ENCODE measurements at regions not wholly inside any gene's neighbourhood (a gene's known extent, or its start where the extent isn't known, plus 50 kb on each side); places are given as distances from the start of the nearest gene placed in this dataset.

DNA sequence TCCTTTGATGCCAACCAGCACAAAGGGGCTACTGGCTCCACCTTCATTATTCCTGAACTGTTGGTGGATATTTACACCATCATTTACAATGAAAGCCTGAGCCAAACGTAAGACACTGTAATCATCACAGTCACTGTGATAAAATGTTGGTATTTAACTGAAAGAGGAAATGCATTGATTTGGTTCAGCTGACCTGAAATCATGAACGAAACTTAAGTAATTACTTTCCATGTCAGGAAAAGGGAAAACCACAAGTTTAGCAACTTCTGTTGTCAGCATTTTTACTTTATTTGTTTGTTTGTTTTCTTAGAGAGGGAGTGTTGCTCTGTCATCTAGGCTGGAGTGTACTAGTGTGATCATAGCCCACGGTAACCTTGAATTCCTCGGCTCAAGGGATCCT, 247.8 kb upstream of the FAM47A start:
- TF ChIP-seq EZH2 (IDR thresholded peaks at IDR 0.05; ENCODE audit: borderline replicate concordance, insufficient read depth, low read depth, low read length, poor library complexity, severe bottlenecking) = no peak
- ATAC-seq (ENCODE audit: low read depth) (no peak), DNase-seq (no peak)
- Histone ChIP-seq H3K9me3 (ENCODE audit: control extremely low read depth in 1 of 3, control insufficient read depth in 2 of 3, insufficient read depth in 1 of 3, low read length in 2 of 3) (no peaks in the 10 kb centered on the region), H3K4me3 (ENCODE audit: control extremely low read depth in 1 of 5, extremely low read depth in 1 of 5, insufficient read depth in 1 of 5, low read depth in 2 of 5, low read length in 4 of 5) (no peak overlapping the region), H3K27me3 (replicated peaks in 1 of 4; ENCODE audit: control extremely low read depth in 1 of 4, control insufficient read depth in 3 of 4, insufficient read depth in 4 of 4, low read length in 3 of 4) (no peaks in the 10 kb centered on the region), H3K79me2 (ENCODE audit: control insufficient read depth, insufficient read depth, low read length) (no peaks in the 10 kb centered on the region), H3K9ac (ENCODE audit: low read length) (no peak overlapping the region), H3K4me2 (replicated peaks; ENCODE audit: low read depth, low read length, poor library complexity, severe bottlenecking) (no peak overlapping the region), H4K20me1 (ENCODE audit: control insufficient read depth, insufficient read depth, low read length, poor library complexity, severe bottlenecking) (no peaks in the 10 kb centered on the region), H3K36me3 (replicated peaks in 1 of 2; ENCODE audit: control extremely low read depth in 1 of 2, control insufficient read depth in 1 of 2, extremely low read depth in 1 of 2, insufficient read depth in 2 of 2, low read length in 1 of 2) (no peaks in the 10 kb centered on the region), H3K27ac (ENCODE audit: low read length in 2 of 2) (no peak overlapping the region), H2AFZ (ENCODE audit: insufficient read depth, low read depth, low read length, poor library complexity, severe bottlenecking) (no peak overlapping the region), H3K4me1 (ENCODE audit: control insufficient read depth in 2 of 2, insufficient read depth in 2 of 2, low read length in 2 of 2) (no peaks in the 10 kb centered on the region)
- H3K27ac Mint-ChIP-seq = no peak overlapping the region
- H3K27me3 Mint-ChIP-seq = no peaks in the 10 kb centered on the region
- intact Hi-C loops (cut with micrococcal nuclease) = no loop called here
- H3K9me3 Mint-ChIP-seq (ENCODE audit: insufficient read depth) = no peaks in the 10 kb centered on the region
- ChIA-PET CTCF (no interaction called here), POLR2A (no interaction called here)
- no peak overlapping the region for H3K4me3 Mint-ChIP-seq
- WGBS (ENCODE audit: insufficient coverage) = no CpG with 5 or more reads among the region's 4 CpGs
- no peaks in the 10 kb centered on the region for H3K4me1 Mint-ChIP-seq

DNA sequence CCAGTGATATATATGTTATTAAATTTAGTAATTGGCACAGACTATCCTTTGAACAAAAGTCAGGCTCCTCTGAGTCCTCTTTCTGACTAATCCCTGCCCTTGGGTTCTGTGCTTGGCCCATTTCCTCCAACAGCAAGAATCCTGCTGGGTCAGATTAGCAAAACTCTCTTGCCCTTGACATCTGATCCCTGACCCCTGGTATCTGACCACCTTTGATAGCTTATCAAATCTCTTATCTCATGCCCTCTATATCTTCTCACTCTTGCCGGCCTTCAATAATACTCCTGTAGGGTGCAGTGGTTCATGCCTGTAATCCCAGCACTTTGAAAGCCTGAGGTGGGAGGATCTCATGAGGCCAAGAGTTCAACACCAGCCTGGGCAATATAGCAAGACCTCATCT, 245.5 kb upstream of the FAM47A start:
- ATAC-seq (ENCODE audit: low read depth) (no peak), DNase-seq (no peak)
- H3K27me3 Mint-ChIP-seq = no peaks in the 10 kb centered on the region
- H4K20me1 ChIP-seq (ENCODE audit: control insufficient read depth, insufficient read depth, low read length, poor library complexity, severe bottlenecking) = no peaks in the 10 kb centered on the region
- no peak for TF ChIP-seq EZH2 (IDR thresholded peaks at IDR 0.05; ENCODE audit: borderline replicate concordance, insufficient read depth, low read depth, low read length, poor library complexity, severe bottlenecking)
- TF ChIP-seq, protein P1, sequence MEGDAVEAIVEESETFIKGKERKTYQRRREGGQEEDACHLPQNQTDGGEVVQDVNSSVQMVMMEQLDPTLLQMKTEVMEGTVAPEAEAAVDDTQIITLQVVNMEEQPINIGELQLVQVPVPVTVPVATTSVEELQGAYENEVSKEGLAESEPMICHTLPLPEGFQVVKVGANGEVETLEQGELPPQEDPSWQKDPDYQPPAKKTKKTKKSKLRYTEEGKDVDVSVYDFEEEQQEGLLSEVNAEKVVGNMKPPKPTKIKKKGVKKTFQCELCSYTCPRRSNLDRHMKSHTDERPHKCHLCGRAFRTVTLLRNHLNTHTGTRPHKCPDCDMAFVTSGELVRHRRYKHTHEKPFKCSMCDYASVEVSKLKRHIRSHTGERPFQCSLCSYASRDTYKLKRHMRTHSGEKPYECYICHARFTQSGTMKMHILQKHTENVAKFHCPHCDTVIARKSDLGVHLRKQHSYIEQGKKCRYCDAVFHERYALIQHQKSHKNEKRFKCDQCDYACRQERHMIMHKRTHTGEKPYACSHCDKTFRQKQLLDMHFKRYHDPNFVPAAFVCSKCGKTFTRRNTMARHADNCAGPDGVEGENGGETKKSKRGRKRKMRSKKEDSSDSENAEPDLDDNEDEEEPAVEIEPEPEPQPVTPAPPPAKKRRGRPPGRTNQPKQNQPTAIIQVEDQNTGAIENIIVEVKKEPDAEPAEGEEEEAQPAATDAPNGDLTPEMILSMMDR (IDR thresholded peaks at IDR 0.05) = no peak
- H3K4me3 Mint-ChIP-seq = no peak overlapping the region
- no peaks in the 10 kb centered on the region for H3K9me3 Mint-ChIP-seq (ENCODE audit: insufficient read depth)
- intact Hi-C loops (cut with micrococcal nuclease) = no loop called here
- H3K27ac Mint-ChIP-seq = no peak overlapping the region
- no peaks in the 10 kb centered on the region for H3K79me2 ChIP-seq (ENCODE audit: control insufficient read depth, insufficient read depth, low read length)
- ChIA-PET POLR2A (no interaction called here), CTCF (no interaction called here)
- H3K4me1 ChIP-seq (ENCODE audit: control insufficient read depth in 2 of 2, insufficient read depth in 2 of 2, low read length in 2 of 2) = no peaks in the 10 kb centered on the region
- no peaks in the 10 kb centered on the region for H3K9me3 ChIP-seq (ENCODE audit: control extremely low read depth in 1 of 3, control insufficient read depth in 2 of 3, insufficient read depth in 1 of 3, low read length in 2 of 3)
- H2AFZ ChIP-seq (ENCODE audit: insufficient read depth, low read depth, low read length, poor library complexity, severe bottlenecking) = no peak overlapping the region
- no peak overlapping the region for H3K4me3 ChIP-seq (ENCODE audit: control extremely low read depth in 1 of 5, extremely low read depth in 1 of 5, insufficient read depth in 1 of 5, low read depth in 2 of 5, low read length in 4 of 5)
- no peaks in the 10 kb centered on the region for H3K36me3 ChIP-seq (replicated peaks in 1 of 2; ENCODE audit: control extremely low read depth in 1 of 2, control insufficient read depth in 1 of 2, extremely low read depth in 1 of 2, insufficient read depth in 2 of 2, low read length in 1 of 2)
- H3K4me2 ChIP-seq (replicated peaks; ENCODE audit: low read depth, low read length, poor library complexity, severe bottlenecking) = no peak overlapping the region
- no CpG with 5 or more reads among the region's 1 CpG for WGBS (ENCODE audit: insufficient coverage)
- H3K27ac ChIP-seq (ENCODE audit: low read length in 2 of 2) = no peak overlapping the region
- H3K9ac ChIP-seq (ENCODE audit: low read length) = no peak overlapping the region
- H3K27me3 ChIP-seq (replicated peaks in 1 of 4; ENCODE audit: control extremely low read depth in 1 of 4, control insufficient read depth in 3 of 4, insufficient read depth in 4 of 4, low read length in 3 of 4) = no peaks in the 10 kb centered on the region
- no peaks in the 10 kb centered on the region for H3K4me1 Mint-ChIP-seq
